Fibroblast of the aortic adventitia (primary cell): ENCODE measurements at regions not wholly inside any gene's neighbourhood (a gene's known extent, or its start where the extent isn't known, plus 50 kb on each side); places are given as distances from the start of the nearest gene placed in this dataset.

ENCODE experiments used
- DNase-seq: peaks from one replicate; pipeline ENCODE4 v3.0.0-alpha.2; 2010; ENCODE audit warnings: low read depth
- H3K4me3 ChIP-seq: 2 replicates; pipeline ENCODE4 v1.5.1; 2011; ENCODE audit warnings: low read depth, mild to moderate bottlenecking, control low read depth, low read length, moderate library complexity
- TF ChIP-seq, protein P1 (sequence below): IDR thresholded peaks from 2 replicates; pipeline ENCODE4 v1.5.1; 2011; ENCODE audit warnings: mild to moderate bottlenecking, low read length, control low read depth, inconsistent platforms; ENCODE audit not compliant: insufficient read depth

DNA sequence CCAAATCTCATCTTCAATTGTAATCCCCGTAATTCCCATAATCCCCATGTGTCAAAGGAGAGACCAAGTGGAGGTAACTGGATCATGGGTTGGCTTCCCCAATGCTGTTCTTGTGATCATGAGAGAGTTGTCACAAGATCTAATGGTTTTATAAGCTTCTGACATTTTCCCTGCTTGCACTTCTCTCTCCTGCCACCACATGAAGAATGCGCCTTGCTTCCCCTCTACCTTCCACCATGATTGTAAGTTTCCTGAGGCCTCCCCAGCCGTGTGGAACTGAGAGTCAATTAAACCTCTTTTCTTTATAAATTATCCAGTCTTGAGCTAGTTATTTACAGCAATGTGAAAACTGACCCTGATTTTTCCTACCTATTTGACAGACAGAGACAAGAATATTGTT, 162.5 kb upstream of the SYT6 start:
- H3K4me3 ChIP-seq, result no peak overlapping the region
- TF ChIP-seq, protein P1, sequence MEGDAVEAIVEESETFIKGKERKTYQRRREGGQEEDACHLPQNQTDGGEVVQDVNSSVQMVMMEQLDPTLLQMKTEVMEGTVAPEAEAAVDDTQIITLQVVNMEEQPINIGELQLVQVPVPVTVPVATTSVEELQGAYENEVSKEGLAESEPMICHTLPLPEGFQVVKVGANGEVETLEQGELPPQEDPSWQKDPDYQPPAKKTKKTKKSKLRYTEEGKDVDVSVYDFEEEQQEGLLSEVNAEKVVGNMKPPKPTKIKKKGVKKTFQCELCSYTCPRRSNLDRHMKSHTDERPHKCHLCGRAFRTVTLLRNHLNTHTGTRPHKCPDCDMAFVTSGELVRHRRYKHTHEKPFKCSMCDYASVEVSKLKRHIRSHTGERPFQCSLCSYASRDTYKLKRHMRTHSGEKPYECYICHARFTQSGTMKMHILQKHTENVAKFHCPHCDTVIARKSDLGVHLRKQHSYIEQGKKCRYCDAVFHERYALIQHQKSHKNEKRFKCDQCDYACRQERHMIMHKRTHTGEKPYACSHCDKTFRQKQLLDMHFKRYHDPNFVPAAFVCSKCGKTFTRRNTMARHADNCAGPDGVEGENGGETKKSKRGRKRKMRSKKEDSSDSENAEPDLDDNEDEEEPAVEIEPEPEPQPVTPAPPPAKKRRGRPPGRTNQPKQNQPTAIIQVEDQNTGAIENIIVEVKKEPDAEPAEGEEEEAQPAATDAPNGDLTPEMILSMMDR, result no peak
- no peak for DNase-seq

DNA sequence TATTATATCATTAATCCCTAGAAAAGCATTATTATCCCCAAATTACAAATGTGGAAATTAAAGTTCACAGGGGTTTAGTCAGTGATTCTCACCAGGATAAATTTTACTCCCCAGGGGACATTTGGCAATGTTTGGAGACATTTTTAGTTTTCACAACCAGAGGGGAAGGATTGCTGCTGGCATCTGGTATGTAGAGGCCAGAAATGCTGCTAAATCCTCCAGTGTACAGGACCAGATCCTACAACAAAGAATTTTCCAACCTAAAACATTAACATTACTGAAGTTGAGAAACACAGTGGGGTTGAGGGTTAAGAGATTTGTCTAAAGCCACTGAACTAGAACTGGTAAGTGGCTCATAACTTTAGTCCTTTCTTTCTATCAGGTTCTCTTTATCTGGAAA, 162.0 kb upstream of the SYT6 start:
- DNase-seq, result peak; percentile 67
- no peak overlapping the region for H3K4me3 ChIP-seq
- TF ChIP-seq, protein P1, result no peak

DNA sequence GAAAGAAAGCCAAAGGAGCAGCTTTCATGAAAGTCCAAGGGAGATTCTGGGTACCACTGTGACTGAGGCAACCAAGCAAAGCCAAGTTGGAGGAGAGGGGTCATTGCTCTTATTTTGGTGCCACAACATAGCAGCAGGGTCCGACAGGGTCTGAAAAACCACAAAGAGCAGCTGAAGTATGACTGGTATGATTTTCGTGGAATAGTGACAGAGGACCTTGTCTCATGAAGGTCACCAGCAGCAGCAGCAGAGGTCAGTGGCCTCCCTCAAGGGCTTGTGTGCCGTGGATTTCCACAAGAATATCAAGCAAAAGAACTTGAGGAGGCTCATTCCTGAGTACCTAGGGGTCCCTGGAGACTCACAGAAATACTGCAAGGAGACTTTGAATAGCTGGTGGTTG, 160.9 kb upstream of the SYT6 start:
- no peak overlapping the region for H3K4me3 ChIP-seq
- no peak for DNase-seq
- TF ChIP-seq, protein P1, result no peak

DNA sequence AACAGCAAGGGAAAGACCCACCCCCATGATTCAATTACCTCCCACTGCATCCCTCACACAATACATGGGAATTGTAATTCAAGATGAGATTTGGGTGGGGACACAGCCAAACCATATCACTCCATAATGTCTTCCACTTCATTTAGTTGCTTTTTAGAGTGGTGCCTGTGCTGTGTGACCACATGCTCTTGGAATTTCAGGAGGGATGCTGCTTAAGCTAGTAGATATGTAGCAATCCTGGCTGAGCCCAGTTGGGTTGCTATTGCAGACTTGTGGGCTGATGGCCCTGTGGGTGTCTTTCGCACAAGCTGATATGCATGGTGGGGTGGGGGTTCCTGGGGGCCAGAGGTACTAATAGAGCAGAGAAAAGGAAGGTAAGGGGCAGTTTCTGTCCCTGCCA, 160.4 kb upstream of the SYT6 start:
- TF ChIP-seq, protein P1, result no peak
- DNase-seq, result peak; percentile 63

DNA sequence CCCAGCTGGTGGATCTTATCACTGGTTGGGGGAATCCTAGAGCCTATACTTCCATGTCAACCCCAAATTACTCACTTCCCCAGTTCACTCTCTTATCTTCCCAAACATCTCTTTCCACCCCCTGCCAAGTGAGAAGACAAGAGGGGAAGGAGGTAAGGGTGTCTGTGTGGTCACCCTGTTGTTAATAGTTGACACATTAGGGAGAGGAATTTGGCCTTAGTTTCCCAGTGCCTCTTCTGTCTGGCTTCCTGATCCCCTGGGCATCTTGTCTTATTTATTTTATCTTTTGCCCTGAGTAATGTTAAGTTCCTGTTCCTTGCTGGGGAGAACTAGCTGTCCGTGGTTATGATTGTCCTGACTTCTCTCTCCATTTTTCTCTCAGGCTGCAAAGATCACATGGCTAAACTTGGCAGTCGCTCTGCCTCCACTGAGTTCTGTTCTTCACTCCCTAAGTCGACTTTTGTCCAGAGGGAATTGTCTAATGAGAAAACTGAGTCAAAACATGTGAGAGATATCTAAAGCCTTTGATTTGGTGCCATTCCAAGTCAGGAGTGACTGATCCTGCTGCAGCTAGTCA, 157.1 kb upstream of the SYT6 start:
- TF ChIP-seq, protein P1, result no peak
- no peak overlapping the region for H3K4me3 ChIP-seq
- DNase-seq, result peak; percentile 100

More for the DNA sequence above, 160.4 kb upstream of the SYT6 start:
- H3K4me3 ChIP-seq, result no peak overlapping the region

DNA sequence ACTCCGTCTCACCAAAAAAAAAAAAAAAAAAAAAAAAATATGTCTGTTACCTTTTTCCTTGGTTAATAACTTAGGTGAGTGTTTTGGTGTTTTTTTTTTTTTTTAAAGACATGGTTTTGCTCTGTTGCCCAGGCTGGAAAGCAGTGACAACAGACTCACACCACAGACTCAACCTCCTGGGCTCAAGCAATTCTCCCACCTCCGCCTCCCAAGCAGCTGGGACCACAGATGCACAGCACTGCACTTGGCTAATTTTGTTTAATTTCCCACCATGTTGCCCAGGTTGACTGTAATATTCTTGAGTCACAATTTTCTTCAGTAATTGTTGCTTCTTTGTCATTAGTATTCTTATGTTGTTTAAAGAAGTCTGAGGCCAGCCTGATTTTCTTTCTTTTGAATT, 149.2 kb upstream of the SYT6 start:
- TF ChIP-seq, protein P1, result no peak
- no peak for DNase-seq
- H3K4me3 ChIP-seq, result no peak overlapping the region

DNA sequence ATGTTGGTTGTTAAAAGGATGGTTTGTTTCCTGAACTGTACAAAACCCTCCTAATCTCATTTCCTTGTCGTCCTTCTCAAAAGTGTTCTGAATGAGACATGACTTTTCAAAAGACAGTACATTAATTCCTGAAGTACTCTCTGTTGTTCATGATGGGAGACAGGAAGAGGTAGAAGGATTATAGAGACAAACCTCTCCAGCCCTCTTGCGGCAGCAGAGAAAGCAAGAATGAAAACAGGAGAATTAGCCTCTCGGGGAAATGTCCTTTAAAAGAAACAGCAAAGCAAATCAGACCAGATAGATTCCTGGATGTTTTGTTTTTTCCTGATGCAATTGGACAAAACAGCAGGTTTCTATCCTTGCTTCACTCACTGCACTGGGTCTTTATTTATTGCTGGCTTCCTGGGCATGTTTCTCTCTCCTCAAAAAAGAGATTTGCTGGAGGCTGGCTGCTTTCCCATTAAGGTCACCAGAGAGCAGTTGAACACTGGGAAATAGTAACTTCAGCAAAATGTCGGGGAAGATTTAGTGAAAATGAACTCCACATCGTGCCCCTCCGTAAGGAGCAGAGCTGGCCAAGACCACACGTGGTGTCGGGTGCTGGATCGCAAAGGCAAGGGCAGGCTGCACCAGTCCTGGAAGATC, 145.8 kb upstream of the SYT6 start:
- no peak for DNase-seq
- no peak overlapping the region for H3K4me3 ChIP-seq
- TF ChIP-seq, protein P1, result peak; percentile 45
